DMS 273 treated with DMSO at 0.1 percent for 48 hours (cell line): ENCODE measurements at regions not wholly inside any gene's neighbourhood (a gene's known extent, or its start where the extent isn't known, plus 50 kb on each side); places are given as distances from the start of the nearest gene placed in this dataset.

Source experiments
- DNase-seq: peaks from one replicate; lab custom pipeline; 2025; lab: John Stamatoyannopoulos, UW

GRCh38 chr7:135731-136645 lies 56.4 kb upstream of the FAM20C start:
- DNase-seq, result no peak

- peak; percentile 97 for DNase-seq
These were observed 55.1 kb upstream of the FAM20C start for GRCh38 chr7:137094-137891.

- peak; percentile 21 for DNase-seq
These were observed 53.2 kb upstream of the FAM20C start for GRCh38 chr7:139131-139530.

GRCh38 chr7:139561-140243 lies 52.7 kb upstream of the FAM20C start:
- no peak for DNase-seq

- no peak for DNase-seq
These were observed 51.4 kb upstream of the FAM20C start for GRCh38 chr7:140996-141395.

DNA sequence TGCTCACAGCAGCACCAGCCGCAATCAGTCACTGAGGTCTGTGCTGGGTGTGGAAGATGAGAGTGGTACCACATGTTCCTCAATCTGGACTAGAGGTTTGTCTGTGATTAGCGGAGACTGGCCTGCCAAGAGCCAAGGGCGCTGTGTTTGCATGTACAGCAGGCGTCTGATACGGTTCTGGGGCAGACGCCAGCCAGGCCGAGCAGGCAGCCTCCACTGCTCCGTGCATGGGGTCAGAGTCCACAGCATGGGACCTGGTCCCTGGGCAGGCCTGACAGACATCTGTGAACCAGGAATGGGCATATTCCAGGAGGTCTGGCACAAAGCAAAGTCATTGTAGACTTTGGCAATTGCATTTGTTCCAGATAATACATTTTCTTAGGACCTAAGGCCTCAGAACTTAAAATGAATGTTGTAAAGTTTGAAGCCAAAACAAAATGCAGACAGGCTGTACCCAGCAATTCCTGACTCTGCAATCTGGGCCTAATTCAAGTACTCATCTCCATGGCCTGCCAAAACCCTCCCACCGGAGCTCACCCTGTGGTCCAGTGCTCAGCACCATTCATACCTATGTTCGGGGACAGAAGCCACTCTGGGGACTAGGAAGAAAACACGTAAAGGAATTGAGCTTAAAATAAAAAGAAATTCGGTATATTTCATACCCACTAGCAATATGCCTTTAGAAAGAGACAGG lies 50.0 kb upstream of the FAM20C start:
- peak; percentile 84 for DNase-seq
